Omental fat pad (tissue), 3 donors: ENCODE measurements at regions not wholly inside any gene's neighbourhood (a gene's known extent, or its start where the extent isn't known, plus 50 kb on each side); places are given as distances from the start of the nearest gene placed in this dataset.
"Not testable (repeated sequence)": the region's sequence is repeated elsewhere in the genome, so short reads cannot be mapped to it uniquely, and the experiment has no call there.

Experiments used
- ATAC-seq: fragments of 150-250 bp; one replicate; pipeline ENCODE4 v1.9.1; 2016; ENCODE audit warnings: mild to moderate bottlenecking, moderate library complexity; ENCODE audit not compliant: low FRiP score
- DNase-seq: peaks from one replicate; pipeline ENCODE4 v3.0.0-alpha.2; 2019; ENCODE audit warnings: low spot score
- TF ChIP-seq, protein P1 (sequence below), 3 donors: fragments of 450-650 bp; IDR thresholded peaks; one replicate each; pipeline ENCODE4 v1.5.1; 2016 to 2017; ENCODE audit warnings: antibody characterized with exemption in 3 of 3, mild to moderate bottlenecking in 3 of 3, moderate library complexity in 2 of 3

GRCh38 chr21:15301014-15301413 lies 236.2 kb upstream of the NRIP1 start:
- ATAC-seq = no peak
- TF ChIP-seq, protein P1, sequence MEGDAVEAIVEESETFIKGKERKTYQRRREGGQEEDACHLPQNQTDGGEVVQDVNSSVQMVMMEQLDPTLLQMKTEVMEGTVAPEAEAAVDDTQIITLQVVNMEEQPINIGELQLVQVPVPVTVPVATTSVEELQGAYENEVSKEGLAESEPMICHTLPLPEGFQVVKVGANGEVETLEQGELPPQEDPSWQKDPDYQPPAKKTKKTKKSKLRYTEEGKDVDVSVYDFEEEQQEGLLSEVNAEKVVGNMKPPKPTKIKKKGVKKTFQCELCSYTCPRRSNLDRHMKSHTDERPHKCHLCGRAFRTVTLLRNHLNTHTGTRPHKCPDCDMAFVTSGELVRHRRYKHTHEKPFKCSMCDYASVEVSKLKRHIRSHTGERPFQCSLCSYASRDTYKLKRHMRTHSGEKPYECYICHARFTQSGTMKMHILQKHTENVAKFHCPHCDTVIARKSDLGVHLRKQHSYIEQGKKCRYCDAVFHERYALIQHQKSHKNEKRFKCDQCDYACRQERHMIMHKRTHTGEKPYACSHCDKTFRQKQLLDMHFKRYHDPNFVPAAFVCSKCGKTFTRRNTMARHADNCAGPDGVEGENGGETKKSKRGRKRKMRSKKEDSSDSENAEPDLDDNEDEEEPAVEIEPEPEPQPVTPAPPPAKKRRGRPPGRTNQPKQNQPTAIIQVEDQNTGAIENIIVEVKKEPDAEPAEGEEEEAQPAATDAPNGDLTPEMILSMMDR (IDR thresholded peaks at IDR 0.05) = no peak
- no peak for DNase-seq

GRCh38 chr21:15301736-15302135 lies 236.9 kb upstream of the NRIP1 start:
- no peak for ATAC-seq
- TF ChIP-seq, protein P1 (IDR thresholded peaks at IDR 0.05) = no peak
- no peak for DNase-seq

- TF ChIP-seq, protein P1 (IDR thresholded peaks at IDR 0.05) = no peak
- DNase-seq (no peak), ATAC-seq (no peak)
Measured at GRCh38 chr21:15306271-15306670, 241.5 kb upstream of the NRIP1 start.

- DNase-seq = no peak
- TF ChIP-seq, protein P1 (IDR thresholded peaks at IDR 0.05) = no peak
- no peak for ATAC-seq
Measured at GRCh38 chr21:15308333-15308732, 243.5 kb upstream of the NRIP1 start.

DNA sequence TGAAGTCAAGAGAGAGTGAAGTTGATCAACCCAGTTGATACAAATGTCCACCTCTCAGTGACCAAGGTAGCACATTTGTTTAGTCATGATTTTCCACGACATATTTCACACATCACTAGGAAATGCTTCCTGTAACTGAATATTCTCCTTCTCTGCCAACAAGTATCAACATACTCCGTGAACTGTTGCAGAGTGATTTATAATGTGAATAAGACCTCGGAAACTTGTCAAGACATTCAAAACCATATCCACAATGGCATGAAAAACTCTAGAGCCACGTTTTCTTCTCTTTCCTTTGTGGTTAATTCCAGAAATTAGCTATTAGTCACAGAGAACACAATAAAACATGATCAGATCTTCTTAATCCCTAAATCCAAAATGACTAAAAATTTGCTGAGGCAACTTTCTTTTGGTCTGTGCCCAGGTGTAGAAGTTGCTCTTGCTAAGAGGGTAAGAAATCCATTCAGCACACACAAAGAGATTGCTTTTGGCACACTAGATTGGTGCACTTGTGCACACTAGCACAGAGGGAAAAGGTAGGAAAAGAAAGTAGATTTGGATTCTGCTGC lies 244.3 kb upstream of the NRIP1 start:
- ATAC-seq (no peak), DNase-seq (no peak)
- TF ChIP-seq, protein P1 (IDR thresholded peaks at IDR 0.05) = no peak

- no peak for DNase-seq
- ATAC-seq = no peak
Measured at GRCh38 chr21:15309721-15310120, 244.9 kb upstream of the NRIP1 start.

DNA sequence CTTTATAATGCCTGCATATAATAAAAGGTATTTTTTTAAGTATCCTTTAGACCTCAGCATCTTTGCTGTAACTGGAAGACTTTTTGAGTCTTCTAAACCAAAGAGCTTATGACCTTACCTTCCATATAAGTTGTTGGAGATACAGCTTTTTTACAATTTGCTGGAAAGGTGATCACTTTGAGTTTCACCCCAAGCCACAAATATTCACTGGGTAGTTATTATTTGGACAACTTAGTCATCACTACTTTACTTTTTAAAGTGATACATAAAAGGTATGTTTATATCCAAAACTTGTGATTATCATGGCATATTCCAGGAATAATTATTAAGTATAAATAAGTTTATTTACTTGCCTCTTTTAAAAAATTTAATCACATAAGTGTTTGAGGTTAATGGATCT lies 246.7 kb upstream of the NRIP1 start:
- DNase-seq = no peak
- ATAC-seq = no peak
- TF ChIP-seq, protein P1 (IDR thresholded peaks at IDR 0.05) = no peak

More at GRCh38 chr21:15309721-15310120, 244.9 kb upstream of the NRIP1 start:
- TF ChIP-seq, protein P1 (IDR thresholded peaks at IDR 0.05) = no peak

GRCh38 chr21:15317034-15317433 lies 252.2 kb upstream of the NRIP1 start:
- DNase-seq, ATAC-seq: not testable (repeated sequence)
